K562 (cell line): ENCODE measurements at regions not wholly inside any gene's neighbourhood (a gene's known extent, or its start where the extent isn't known, plus 50 kb on each side); places are given as distances from the start of the nearest gene placed in this dataset.

ENCODE experiments used
- ATAC-seq: fragments of 200-7000 bp; cut with Tn5 transposase; 3 replicates; pipeline ENCODE4 v1.9.1; 2020; ENCODE audit warnings: moderate library complexity
- BruUV-seq: library from RNA; stranded (reverse); fragments of 400-500 nt; replicated peaks from 2 replicates; lab custom pipeline; 2021; lab: Mats Ljungman, UMichigan
- CTCF ChIA-PET: fragments of 300-600 bp; formaldehyde crosslinking; extraction: SDS; loops from one replicate; lab custom pipeline; 2021; ENCODE audit warnings: low intra/inter-chr PET ratio; lab: Yijun Ruan, JAX
- POLR2A ChIA-PET: fragments of 300-600, 350-650 bp; sonication (Branson Sonifier 250); formaldehyde crosslinking; extraction: SDS; loops from one replicate; lab custom pipeline; 2021; ENCODE audit warnings: antibody characterized with exemption, inconsistent platforms; lab: Yijun Ruan, JAX
- DNase-seq, 4 experiments: peaks; one replicate each; pipeline versions ENCODE4 v3.0.0 to v3.0.0-alpha.2; 2011 to 2018; ENCODE audit warnings: low spot score in 3 of 4, mixed read lengths in 3 of 4; ENCODE audit errors: extremely low read depth in 1 of 4
- FAIRE-seq: peaks from 2 replicates; lab custom pipeline; 2011; peaks lifted over from hg19 to GRCh38; lab: Jason Lieb, UNC
- H2AFZ ChIP-seq: 2 replicates; pipeline ENCODE4 v1.6.0; 2011; ENCODE audit warnings: low read depth, low read length, control low read depth, inconsistent platforms
- H3K27ac ChIP-seq: fragments of 200-600 bp; 3 replicates; pipeline ENCODE4 v1.8.0; 2011; ENCODE audit warnings: low read depth, mild to moderate bottlenecking, control low read depth, inconsistent platforms, low read length, moderate library complexity, mixed read lengths; ENCODE audit errors: extremely low read depth
- H3K27me3 ChIP-seq, 2 experiments: fragments of 300-600 bp in 1 of 2; 2 replicates in 1 of 2; 3 replicates in 1 of 2; pipeline versions ENCODE4 v1.6.0 to v1.8.0; 2011; ENCODE audit warnings: inconsistent platforms in 2 of 2, low read length in 2 of 2, mild to moderate bottlenecking in 1 of 2, mixed read lengths in 1 of 2, moderate library complexity in 1 of 2; ENCODE audit not compliant: control insufficient read depth in 2 of 2, insufficient read depth in 2 of 2
- H3K36me3 ChIP-seq: fragments of 300-600 bp; 3 replicates; pipeline ENCODE4 v1.8.0; 2011; ENCODE audit warnings: mild to moderate bottlenecking, low read length, inconsistent platforms; ENCODE audit not compliant: control insufficient read depth, insufficient read depth
- H3K4me1 ChIP-seq, 2 experiments: fragments of 200-600 bp in 1 of 2; replicated peaks in 1 of 2; 2 replicates in 1 of 2; 3 replicates in 1 of 2; pipeline versions ENCODE4 v1.5.1 to v1.8.0; 2011; ENCODE audit warnings: inconsistent platforms in 2 of 2, low read length in 2 of 2, mild to moderate bottlenecking in 1 of 2, mixed read lengths in 1 of 2, moderate library complexity in 1 of 2; ENCODE audit not compliant: control insufficient read depth in 2 of 2, insufficient read depth in 2 of 2
- H3K4me2 ChIP-seq: 2 replicates; pipeline ENCODE4 v1.6.1; 2011; ENCODE audit warnings: low read length, control low read depth, inconsistent platforms, mixed read lengths; ENCODE audit not compliant: insufficient read depth
- H3K4me3 ChIP-seq: fragments of 200-600 bp; sonication (generic), shearing (Covaris generic); 2 replicates; pipeline ENCODE4 v1.5.1; 2016; ENCODE audit warnings: control low read depth, inconsistent platforms
- H3K79me2 ChIP-seq: fragments of 200-600 bp; 3 replicates; pipeline ENCODE4 v1.8.0; 2011; ENCODE audit warnings: low read length, inconsistent platforms; ENCODE audit not compliant: control insufficient read depth, insufficient read depth
- H3K9ac ChIP-seq, 2 experiments: 2 replicates each; pipeline versions ENCODE4 v1.6.0 to v1.6.1; 2011; ENCODE audit warnings: low read depth in 2 of 2, low read length in 2 of 2, control low read depth in 1 of 2, inconsistent platforms in 1 of 2, mild to moderate bottlenecking in 1 of 2, mixed read lengths in 1 of 2; ENCODE audit not compliant: insufficient read depth in 1 of 2
- H3K9me1 ChIP-seq: one replicate; pipeline ENCODE4 v1.6.0; 2011; ENCODE audit warnings: inconsistent platforms, mild to moderate bottlenecking, low read length, moderate library complexity; ENCODE audit not compliant: control insufficient read depth, insufficient read depth
- H3K9me3 ChIP-seq: replicated peaks from 2 replicates; pipeline ENCODE4 v1.5.1; 2011; ENCODE audit warnings: low read depth, low read length, inconsistent platforms; ENCODE audit not compliant: control insufficient read depth, insufficient read depth
- H4K20me1 ChIP-seq: replicated peaks from 2 replicates; pipeline ENCODE4 v1.6.1; 2011; ENCODE audit warnings: low read length, inconsistent platforms, mixed read lengths; ENCODE audit not compliant: control insufficient read depth, insufficient read depth
- FUS ChIP-seq: fragments of 200-400 bp; formaldehyde crosslinking; optimal IDR thresholded peaks from 2 replicates; pipeline ENCODE3; 2017; ENCODE audit warnings: low read depth, low read length
- NRF1 ChIP-seq, 2 experiments: fragments of 450-650 bp; IDR thresholded peaks in 1 of 2; conservative IDR thresholded peaks in 1 of 2; 2 replicates each; pipeline ENCODE4 v1.6.1; 2014; ENCODE audit warnings: mild to moderate bottlenecking in 2 of 2
- PCBP2 ChIP-seq: fragments of 200-400 bp; formaldehyde crosslinking; IDR thresholded peaks from 2 replicates; pipeline ENCODE4 v1.6.1; 2018; ENCODE audit warnings: low read length, low read depth, mild to moderate bottlenecking, moderate library complexity; ENCODE audit not compliant: poor library complexity, severe bottlenecking
- PHB ChIP-seq: fragments of 250-450 bp; sonication (Bioruptor Pico); IDR thresholded peaks from 2 replicates; pipeline ENCODE4 v1.5.0; 2021
- WGBS: fragments of 100-300 bp; shearing (Covaris generic); methylation state at CpG from one replicate; pipeline ENCODE4 v1.1.6; 2016; ENCODE audit warnings: low coverage, mixed read lengths; ENCODE audit not compliant: insufficient coverage; ENCODE audit errors: missing lambda C conversion rate; 5-methylcytosine and 5-hydroxymethylcytosine counted together
- in situ Hi-C: fragments of 300-500 bp; cut with MboI; formaldehyde crosslinking; loops from 4 replicates; pipeline ENCODE4 v1.15.0; 2018; ENCODE audit warnings: inconsistent platforms, mixed read lengths
- intact Hi-C: fragments of 100-400 bp; cut with micrococcal nuclease; formaldehyde crosslinking; loops from 2 replicates; pipeline ENCODE4 v1.14.2; 2022
- TF ChIP-seq, protein P1 (sequence below): conservative IDR thresholded peaks from 2 replicates; pipeline ENCODE4 v1.6.1; 2011; ENCODE audit warnings: low read depth, mild to moderate bottlenecking, low read length; ENCODE audit not compliant: control insufficient read depth
- TF ChIP-seq, protein P2 (sequence below): fragments of 250-450 bp; sonication (Bioruptor Pico); IDR thresholded peaks from 2 replicates; pipeline ENCODE4 v1.5.0; 2020; ENCODE audit warnings: mild to moderate bottlenecking
- TF ChIP-seq, protein P3 (sequence below), 2 experiments: fragments of 450-650 bp; conservative IDR thresholded peaks; 2 replicates each; pipeline ENCODE4 v1.6.1; 2017; ENCODE audit warnings: mild to moderate bottlenecking in 2 of 2, moderate library complexity in 2 of 2

DNA sequence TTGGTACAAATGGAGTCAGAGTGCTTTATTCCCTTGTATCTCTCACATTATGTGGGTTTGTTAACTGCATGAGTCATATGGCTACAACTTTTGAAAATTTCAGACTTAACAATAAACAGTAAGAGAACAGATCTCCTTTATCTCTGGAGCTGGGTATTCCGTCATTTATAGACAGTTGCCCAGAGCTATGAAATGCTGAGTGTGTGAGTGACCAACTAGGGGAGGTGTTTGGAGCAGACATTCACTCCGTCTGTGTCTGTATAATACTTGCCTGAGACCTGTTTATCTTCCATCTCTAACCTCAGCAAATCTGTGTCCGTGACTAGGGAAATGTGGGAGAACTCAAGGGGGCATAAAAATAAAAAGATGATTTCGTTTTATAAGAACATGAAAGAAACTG lies 279.9 kb upstream of the FAR2 start:
- no peak overlapping the region for H2AFZ ChIP-seq
- ChIA-PET CTCF (no interaction called here), POLR2A (interaction anchor here (0.6 kb wide), 1 partner anchor 407 kb away, joined by 3 read pairs; no protein-coding TSS in a partner anchor)
- intact Hi-C loops, result no loop called here
- H4K20me1 ChIP-seq, result no peaks in the 10 kb centered on the region
- H3K79me2 ChIP-seq, result no peaks in the 10 kb centered on the region
- H3K4me2 ChIP-seq, result no peak overlapping the region
- DNase-seq (no peak), ATAC-seq (no peak), FAIRE-seq (no peak)
- no TSS peak for BruUV-seq
- H3K4me1 ChIP-seq, result no peaks in the 10 kb centered on the region
- H3K9me3 ChIP-seq, result no peaks in the 10 kb centered on the region
- TF ChIP-seq FUS, result no peak
- TF ChIP-seq, protein P1, sequence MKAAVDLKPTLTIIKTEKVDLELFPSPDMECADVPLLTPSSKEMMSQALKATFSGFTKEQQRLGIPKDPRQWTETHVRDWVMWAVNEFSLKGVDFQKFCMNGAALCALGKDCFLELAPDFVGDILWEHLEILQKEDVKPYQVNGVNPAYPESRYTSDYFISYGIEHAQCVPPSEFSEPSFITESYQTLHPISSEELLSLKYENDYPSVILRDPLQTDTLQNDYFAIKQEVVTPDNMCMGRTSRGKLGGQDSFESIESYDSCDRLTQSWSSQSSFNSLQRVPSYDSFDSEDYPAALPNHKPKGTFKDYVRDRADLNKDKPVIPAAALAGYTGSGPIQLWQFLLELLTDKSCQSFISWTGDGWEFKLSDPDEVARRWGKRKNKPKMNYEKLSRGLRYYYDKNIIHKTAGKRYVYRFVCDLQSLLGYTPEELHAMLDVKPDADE, result no peak
- no peak for TF ChIP-seq PCBP2
- TF ChIP-seq NRF1 (conservative IDR thresholded peaks at IDR 0.05 in 1 of 2, IDR thresholded peaks at IDR 0.05 in 1 of 2), result no peak
- TF ChIP-seq, protein P2, sequence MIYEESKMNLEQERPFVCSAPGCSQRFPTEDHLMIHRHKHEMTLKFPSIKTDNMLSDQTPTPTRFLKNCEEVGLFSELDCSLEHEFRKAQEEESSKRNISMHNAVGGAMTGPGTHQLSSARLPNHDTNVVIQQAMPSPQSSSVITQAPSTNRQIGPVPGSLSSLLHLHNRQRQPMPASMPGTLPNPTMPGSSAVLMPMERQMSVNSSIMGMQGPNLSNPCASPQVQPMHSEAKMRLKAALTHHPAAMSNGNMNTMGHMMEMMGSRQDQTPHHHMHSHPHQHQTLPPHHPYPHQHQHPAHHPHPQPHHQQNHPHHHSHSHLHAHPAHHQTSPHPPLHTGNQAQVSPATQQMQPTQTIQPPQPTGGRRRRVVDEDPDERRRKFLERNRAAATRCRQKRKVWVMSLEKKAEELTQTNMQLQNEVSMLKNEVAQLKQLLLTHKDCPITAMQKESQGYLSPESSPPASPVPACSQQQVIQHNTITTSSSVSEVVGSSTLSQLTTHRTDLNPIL (CRISPR knock-in tag), result no peak
- TF ChIP-seq PHB (CRISPR knock-in tag), result no peak
- TF ChIP-seq, protein P3, sequence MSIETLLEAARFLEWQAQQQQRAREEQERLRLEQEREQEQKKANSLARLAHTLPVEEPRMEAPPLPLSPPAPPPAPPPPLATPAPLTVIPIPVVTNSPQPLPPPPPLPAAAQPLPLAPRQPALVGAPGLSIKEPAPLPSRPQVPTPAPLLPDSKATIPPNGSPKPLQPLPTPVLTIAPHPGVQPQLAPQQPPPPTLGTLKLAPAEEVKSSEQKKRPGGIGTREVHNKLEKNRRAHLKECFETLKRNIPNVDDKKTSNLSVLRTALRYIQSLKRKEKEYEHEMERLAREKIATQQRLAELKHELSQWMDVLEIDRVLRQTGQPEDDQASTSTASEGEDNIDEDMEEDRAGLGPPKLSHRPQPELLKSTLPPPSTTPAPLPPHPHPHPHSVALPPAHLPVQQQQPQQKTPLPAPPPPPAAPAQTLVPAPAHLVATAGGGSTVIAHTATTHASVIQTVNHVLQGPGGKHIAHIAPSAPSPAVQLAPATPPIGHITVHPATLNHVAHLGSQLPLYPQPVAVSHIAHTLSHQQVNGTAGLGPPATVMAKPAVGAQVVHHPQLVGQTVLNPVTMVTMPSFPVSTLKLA (conservative IDR thresholded peaks at IDR 0.05), result no peak
- H3K27me3 ChIP-seq, result no peaks in the 10 kb centered on the region
- H3K9ac ChIP-seq, result no peak overlapping the region
- in situ Hi-C loops, result no loop called here
- H3K27ac ChIP-seq, result no peak overlapping the region
- H3K9me1 ChIP-seq, result no peaks in the 10 kb centered on the region
- no peak overlapping the region for H3K4me3 ChIP-seq
- WGBS, result 0% methylated on average over 4 of the region's 4 CpGs
- H3K36me3 ChIP-seq, result no peaks in the 10 kb centered on the region
